CD8-positive, alpha-beta memory T cell (primary cell): ENCODE measurements at regions not wholly inside any gene's neighbourhood (a gene's known extent, or its start where the extent isn't known, plus 50 kb on each side); places are given as distances from the start of the nearest gene placed in this dataset.

ENCODE experiments used
- CTCF ChIA-PET: fragments of 350-600 bp; sonication (Branson Sonifier 250); formaldehyde crosslinking; loops from one replicate; lab custom pipeline; 2021; ENCODE audit warnings: antibody characterized with exemption; lab: Charles Lee
- POLR2A ChIA-PET: fragments of 350-600 bp; sonication (Branson Sonifier 250); formaldehyde crosslinking; loops from one replicate; lab custom pipeline; 2021; ENCODE audit warnings: antibody characterized with exemption; lab: Charles Lee
- DNase-seq, 5 donors: peaks; one replicate each; pipeline versions ENCODE4 v3.0.0 to v3.0.0-alpha.2; 2020 to 2022; ENCODE audit warnings: mixed read lengths in 1 of 5
- H3K27ac ChIP-seq: one replicate; pipeline ENCODE4 v1.7.0; 2013; ENCODE audit warnings: low read depth, mild to moderate bottlenecking, low read length, moderate library complexity
- H3K27me3 ChIP-seq: 2 replicates; pipeline ENCODE4 v1.7.0; 2013; ENCODE audit warnings: low read length, mild to moderate bottlenecking; ENCODE audit not compliant: insufficient read depth, poor library complexity, severe bottlenecking
- H3K36me3 ChIP-seq: 2 replicates; pipeline ENCODE4 v1.7.0; 2013; ENCODE audit warnings: mild to moderate bottlenecking, low read length, moderate library complexity; ENCODE audit not compliant: insufficient read depth
- H3K4me1 ChIP-seq: 2 replicates; pipeline ENCODE4 v1.7.0; 2013; ENCODE audit warnings: mild to moderate bottlenecking, low read length, moderate library complexity; ENCODE audit not compliant: insufficient read depth
- H3K4me3 ChIP-seq: 2 replicates; pipeline ENCODE4 v1.7.0; 2013; ENCODE audit warnings: mild to moderate bottlenecking, low read length
- H3K9me3 ChIP-seq: 2 replicates; pipeline ENCODE4 v1.7.0; 2013; ENCODE audit warnings: mild to moderate bottlenecking, low read length
- H3K27ac Mint-ChIP-seq, 8 donors: one replicate each; pipeline ENCODE4 v1.8.0; 2020 to 2021; ENCODE audit warnings: mixed read lengths in 8 of 8, mild to moderate bottlenecking in 6 of 8, inconsistent platforms in 3 of 8, moderate library complexity in 3 of 8
- H3K27me3 Mint-ChIP-seq, 2 donors: one replicate each; pipeline ENCODE4 v1.8.0; 2020 to 2021; ENCODE audit warnings: mixed read lengths in 2 of 2, mild to moderate bottlenecking in 1 of 2, moderate library complexity in 1 of 2
- H3K36me3 Mint-ChIP-seq, 3 donors: one replicate each; pipeline ENCODE4 v1.8.0; 2020 to 2021; ENCODE audit warnings: mixed read lengths in 3 of 3, inconsistent platforms in 1 of 3, mild to moderate bottlenecking in 1 of 3
- H3K4me1 Mint-ChIP-seq, 3 donors: one replicate each; pipeline ENCODE4 v1.8.0; 2020 to 2021; ENCODE audit warnings: mixed read lengths in 3 of 3, inconsistent platforms in 1 of 3, mild to moderate bottlenecking in 1 of 3
- H3K4me3 Mint-ChIP-seq, 7 donors: one replicate each; pipeline ENCODE4 v1.8.0; 2020 to 2021; ENCODE audit warnings: mixed read lengths in 7 of 7, mild to moderate bottlenecking in 6 of 7, moderate library complexity in 4 of 7, inconsistent platforms in 2 of 7
- H3K9me3 Mint-ChIP-seq, 5 donors: one replicate each; pipeline ENCODE4 v1.8.0; 2020 to 2022; ENCODE audit warnings: mixed read lengths in 5 of 5, mild to moderate bottlenecking in 3 of 5, moderate library complexity in 2 of 5, inconsistent platforms in 1 of 5

DNA sequence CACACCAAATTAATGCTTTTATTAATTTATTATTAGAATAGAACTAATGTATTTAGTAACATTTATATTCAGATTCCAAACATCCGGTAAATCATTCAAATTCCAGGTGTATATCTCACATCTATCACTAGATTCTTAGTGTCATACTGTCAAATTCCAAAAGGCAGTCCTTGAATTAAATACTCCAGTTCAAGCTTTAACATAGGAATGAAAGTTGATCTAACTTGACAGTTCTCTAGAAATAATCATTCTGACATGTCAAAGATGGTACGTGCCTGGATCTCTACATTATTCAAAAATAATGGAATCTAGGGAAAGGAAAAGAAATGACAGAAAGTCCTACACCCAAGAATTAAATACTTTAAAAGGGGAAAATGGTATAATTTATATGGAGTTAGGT lies 1161.5 kb downstream of the PCDH9 start:
- Histone ChIP-seq H3K27ac (no peak overlapping the region), H3K4me3 (no peak overlapping the region), H3K9me3 (no peaks in the 10 kb centered on the region), H3K4me1 (no peaks in the 10 kb centered on the region), H3K36me3 (no peaks in the 10 kb centered on the region), H3K27me3 (no peaks in the 10 kb centered on the region)
- Mint-ChIP-seq H3K36me3 (no peaks in the 10 kb centered on the region), H3K4me1 (no peaks in the 10 kb centered on the region), H3K4me3 (no peak overlapping the region), H3K27ac (no peak overlapping the region), H3K27me3 (no peaks in the 10 kb centered on the region), H3K9me3 (peaks cover 3 to 17% (median 13%) of the 10 kb centered on the region in 5 donors)
- POLR2A ChIA-PET = no interaction called here
- DNase-seq = no peak
- CTCF ChIA-PET = no interaction called here

DNA sequence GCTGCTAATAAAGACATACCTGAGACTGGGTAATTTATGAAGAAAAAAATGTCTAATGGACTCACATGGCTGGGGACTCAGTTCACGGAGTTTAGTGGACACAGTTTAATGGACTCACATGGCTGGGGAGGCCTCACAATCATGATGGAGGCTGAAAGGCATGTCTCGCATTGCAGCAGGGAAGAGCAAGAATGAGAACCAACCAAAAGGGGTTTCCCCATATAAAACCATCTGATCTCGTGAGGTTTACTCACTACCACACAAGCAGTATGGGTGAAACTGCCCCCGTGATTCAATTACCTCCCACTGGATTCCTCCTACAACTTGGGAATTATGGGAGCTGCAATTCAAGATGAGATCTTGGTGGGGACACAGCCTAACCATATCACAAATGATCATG lies 1181.2 kb downstream of the PCDH9 start:
- CTCF ChIA-PET = no interaction called here
- Mint-ChIP-seq H3K36me3 (peaks cover 0 to 3% (median 0%) of the 10 kb centered on the region in 3 donors), H3K4me3 (no peak overlapping the region), H3K4me1 (no peaks in the 10 kb centered on the region), H3K27ac (no peak overlapping the region), H3K27me3 (no peaks in the 10 kb centered on the region), H3K9me3 (peaks cover 7 to 29% (median 13%) of the 10 kb centered on the region in 5 donors)
- DNase-seq = no peak
- H3K9me3 ChIP-seq = no peaks in the 10 kb centered on the region
- H3K27me3 ChIP-seq = no peaks in the 10 kb centered on the region
- H3K4me1 ChIP-seq = no peaks in the 10 kb centered on the region
- no peak overlapping the region for H3K27ac ChIP-seq
- no peak overlapping the region for H3K4me3 ChIP-seq
- POLR2A ChIA-PET = no interaction called here
- H3K36me3 ChIP-seq = no peaks in the 10 kb centered on the region

DNA sequence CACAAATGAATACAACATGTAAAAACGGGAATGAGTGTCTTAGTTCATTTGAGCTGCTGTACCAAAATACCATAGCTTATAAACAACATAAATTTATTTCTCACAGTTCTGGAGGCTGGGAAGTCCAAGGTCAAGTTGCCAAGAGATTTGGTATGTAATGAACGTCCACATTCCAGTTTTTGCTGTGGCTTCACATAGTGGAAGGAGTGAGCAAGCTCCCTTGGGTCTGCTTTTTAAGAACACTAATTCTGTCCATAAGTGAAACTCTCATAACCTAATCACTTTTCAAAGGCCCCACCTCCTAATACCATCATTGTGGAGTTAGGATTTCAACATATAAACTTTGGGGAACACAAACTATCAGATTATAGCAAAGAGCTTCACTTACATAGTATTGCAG lies 1189.6 kb downstream of the PCDH9 start:
- no peak overlapping the region for H3K4me3 Mint-ChIP-seq
- peaks cover 0 to 22% (median 5%) of the 10 kb centered on the region in 5 donors for H3K9me3 Mint-ChIP-seq
- H3K36me3 ChIP-seq = no peaks in the 10 kb centered on the region
- ChIA-PET POLR2A (no interaction called here), CTCF (no interaction called here)
- no peak overlapping the region for H3K4me3 ChIP-seq
- H3K27me3 Mint-ChIP-seq = no peaks in the 10 kb centered on the region
- H3K27ac ChIP-seq = no peak overlapping the region
- H3K27me3 ChIP-seq = no peaks in the 10 kb centered on the region
- H3K9me3 ChIP-seq = no peaks in the 10 kb centered on the region
- no peaks in the 10 kb centered on the region for H3K4me1 Mint-ChIP-seq
- no peak for DNase-seq
- no peak overlapping the region for H3K27ac Mint-ChIP-seq
- H3K36me3 Mint-ChIP-seq = no peaks in the 10 kb centered on the region
- no peaks in the 10 kb centered on the region for H3K4me1 ChIP-seq

DNA sequence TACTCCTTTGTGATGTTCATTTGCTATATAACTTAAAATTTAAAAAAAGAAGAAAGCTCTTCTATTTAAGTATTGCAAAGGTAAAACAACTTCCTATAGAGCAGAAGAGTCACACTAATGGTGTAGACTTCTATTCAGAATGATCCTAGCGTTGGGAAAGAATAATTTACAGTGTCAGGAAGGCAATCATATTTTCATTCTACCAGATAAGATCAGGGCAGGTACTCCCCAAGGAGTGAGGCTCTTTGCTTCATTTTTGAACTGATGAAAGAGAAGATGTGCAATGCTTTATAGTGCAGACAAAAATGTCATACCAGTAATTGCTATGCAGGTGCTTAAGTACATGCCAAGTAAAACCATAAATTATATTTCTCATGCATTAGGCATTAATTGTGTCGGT lies 1193.0 kb downstream of the PCDH9 start:
- H3K27me3 Mint-ChIP-seq = peaks cover 0 to 2% of the 10 kb centered on the region in 2 donors

DNA sequence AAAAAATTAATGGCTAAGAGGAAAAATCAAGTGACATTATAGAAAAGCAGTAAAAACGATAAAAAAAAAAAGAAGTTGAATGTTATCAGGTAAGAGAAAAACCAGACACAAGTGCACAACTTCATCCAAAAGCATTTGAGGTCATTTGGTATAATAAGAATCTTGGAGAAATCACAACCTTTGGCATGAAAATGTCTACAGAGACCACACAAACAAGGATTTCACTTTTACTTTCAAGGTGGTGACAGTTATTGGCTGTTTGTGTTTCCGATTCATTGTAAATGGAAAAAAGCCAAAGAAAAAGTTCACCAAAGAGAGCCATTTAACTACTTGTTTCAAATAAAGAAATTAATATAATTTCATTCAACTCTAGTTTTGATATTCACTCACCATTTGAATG lies 1193.5 kb downstream of the PCDH9 start:
- Mint-ChIP-seq H3K4me1 (no peaks in the 10 kb centered on the region), H3K9me3 (peaks cover 0 to 18% (median 6%) of the 10 kb centered on the region in 5 donors), H3K36me3 (no peaks in the 10 kb centered on the region), H3K4me3 (no peak overlapping the region), H3K27me3 (peaks cover 0 to 2% of the 10 kb centered on the region in 2 donors), H3K27ac (no peak overlapping the region)
- Histone ChIP-seq H3K27ac (no peak overlapping the region), H3K4me3 (no peak overlapping the region), H3K4me1 (no peaks in the 10 kb centered on the region), H3K9me3 (no peaks in the 10 kb centered on the region), H3K27me3 (no peaks in the 10 kb centered on the region), H3K36me3 (no peaks in the 10 kb centered on the region)
- POLR2A ChIA-PET = no interaction called here
- CTCF ChIA-PET = no interaction called here
- DNase-seq = no peak

More for the DNA sequence above, 1193.0 kb downstream of the PCDH9 start:
- H3K27me3 ChIP-seq = no peaks in the 10 kb centered on the region
- H3K36me3 Mint-ChIP-seq = no peaks in the 10 kb centered on the region
- no peak overlapping the region for H3K27ac Mint-ChIP-seq
- no peaks in the 10 kb centered on the region for H3K4me1 ChIP-seq
- H3K4me3 Mint-ChIP-seq = no peak overlapping the region
- no peak for DNase-seq
- H3K27ac ChIP-seq = no peak overlapping the region
- no peak overlapping the region for H3K4me3 ChIP-seq
- no peaks in the 10 kb centered on the region for H3K4me1 Mint-ChIP-seq
- no peaks in the 10 kb centered on the region for H3K36me3 ChIP-seq
- ChIA-PET CTCF (no interaction called here), POLR2A (no interaction called here)
- H3K9me3 ChIP-seq = no peaks in the 10 kb centered on the region
- H3K9me3 Mint-ChIP-seq = peaks cover 0 to 18% (median 6%) of the 10 kb centered on the region in 5 donors

DNA sequence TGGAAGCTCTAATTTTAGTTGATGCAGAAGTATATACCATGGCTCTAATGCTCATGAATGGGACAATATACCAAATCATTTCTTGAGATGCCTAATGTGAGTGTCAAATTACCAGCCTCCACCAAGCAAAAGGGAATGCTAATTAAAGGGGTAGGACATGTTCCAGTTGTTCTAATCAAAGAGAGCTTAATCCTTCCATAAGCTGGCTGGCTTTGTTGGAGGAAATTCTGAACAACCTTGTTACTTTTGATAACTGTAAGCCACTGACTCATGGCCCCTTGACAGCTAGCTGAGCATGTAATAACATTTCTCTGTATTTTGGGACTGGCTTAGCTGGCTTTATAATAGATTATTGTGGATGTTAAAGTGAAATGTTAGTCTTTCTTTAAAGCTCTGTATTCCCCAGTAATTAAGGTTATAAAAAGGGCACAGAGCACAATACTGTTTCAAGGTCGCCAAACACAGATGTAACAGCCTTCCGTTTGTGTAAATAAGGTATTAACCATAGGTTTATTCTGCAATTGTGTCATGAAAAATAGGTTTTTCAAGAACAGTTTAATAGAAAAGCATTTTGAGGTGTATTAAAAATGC lies 1194.0 kb downstream of the PCDH9 start:
- Mint-ChIP-seq H3K36me3 (no peaks in the 10 kb centered on the region), H3K9me3 (peaks cover 0 to 17% (median 6%) of the 10 kb centered on the region in 5 donors), H3K4me1 (no peaks in the 10 kb centered on the region), H3K27me3 (peaks cover 0 to 2% of the 10 kb centered on the region in 2 donors), H3K27ac (no peak overlapping the region), H3K4me3 (no peak overlapping the region)
- Histone ChIP-seq H3K36me3 (no peaks in the 10 kb centered on the region), H3K4me3 (no peak overlapping the region), H3K4me1 (no peaks in the 10 kb centered on the region), H3K27ac (no peak overlapping the region), H3K9me3 (no peaks in the 10 kb centered on the region), H3K27me3 (no peaks in the 10 kb centered on the region)
- DNase-seq = no peak
- ChIA-PET POLR2A (no interaction called here), CTCF (no interaction called here)

DNA sequence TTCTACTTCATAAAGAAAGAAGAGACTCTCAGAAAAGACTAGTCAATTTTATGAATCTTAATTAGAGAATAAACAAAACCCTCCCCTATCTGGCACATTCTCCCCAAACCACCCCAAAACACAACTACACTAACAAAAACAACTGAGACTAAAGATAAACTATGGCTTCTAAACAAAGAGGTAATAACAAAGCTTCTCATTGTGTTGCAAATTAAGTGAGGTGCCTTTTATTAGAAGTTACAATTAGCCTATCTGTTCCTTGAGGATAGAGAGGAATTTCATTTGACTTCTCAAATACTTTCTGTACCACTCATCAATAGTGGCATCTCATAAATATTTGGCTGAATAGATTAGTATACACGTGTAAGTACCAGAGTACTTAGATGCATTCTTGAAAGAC lies 1196.2 kb downstream of the PCDH9 start:
- CTCF ChIA-PET = no interaction called here
- no peak overlapping the region for H3K27ac Mint-ChIP-seq
- H3K27me3 Mint-ChIP-seq = peaks cover 0 to 2% of the 10 kb centered on the region in 2 donors
- POLR2A ChIA-PET = no interaction called here
- H3K9me3 Mint-ChIP-seq = peaks cover 0 to 18% (median 6%) of the 10 kb centered on the region in 5 donors
- no peak overlapping the region for H3K4me3 ChIP-seq
- no peak for DNase-seq
- H3K9me3 ChIP-seq = no peaks in the 10 kb centered on the region
- H3K27me3 ChIP-seq = no peaks in the 10 kb centered on the region
- H3K4me3 Mint-ChIP-seq = no peak overlapping the region
- H3K4me1 Mint-ChIP-seq = no peaks in the 10 kb centered on the region
- H3K36me3 ChIP-seq = no peaks in the 10 kb centered on the region
- H3K27ac ChIP-seq = no peak overlapping the region
- H3K36me3 Mint-ChIP-seq = no peaks in the 10 kb centered on the region
- H3K4me1 ChIP-seq = no peaks in the 10 kb centered on the region

DNA sequence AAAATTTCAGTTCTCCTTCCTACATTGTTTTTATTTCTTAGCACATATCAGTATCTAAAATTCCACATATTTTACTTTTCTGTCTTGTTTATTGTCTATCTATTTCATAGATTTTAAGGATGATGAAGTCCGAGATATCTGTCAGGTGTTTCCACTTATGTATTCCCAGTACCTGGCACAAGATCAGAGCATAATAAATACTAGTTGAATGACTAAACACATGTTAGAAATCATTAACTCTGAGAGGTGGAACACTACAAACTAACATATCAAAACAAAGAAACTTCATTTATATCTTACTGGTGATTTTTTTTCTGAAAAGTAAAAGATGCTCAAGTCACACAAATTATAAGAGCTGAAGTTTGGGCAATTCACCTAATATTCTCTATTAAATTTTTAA lies 1208.3 kb downstream of the PCDH9 start:
- Histone ChIP-seq H3K27me3 (no peaks in the 10 kb centered on the region), H3K27ac (no peak overlapping the region), H3K36me3 (no peaks in the 10 kb centered on the region), H3K4me3 (no peak overlapping the region), H3K9me3 (peaks cover 3% of the 10 kb centered on the region), H3K4me1 (no peaks in the 10 kb centered on the region)
- CTCF ChIA-PET = no interaction called here
- Mint-ChIP-seq H3K4me3 (no peak overlapping the region), H3K4me1 (no peaks in the 10 kb centered on the region), H3K27ac (no peak overlapping the region), H3K27me3 (no peaks in the 10 kb centered on the region), H3K36me3 (no peaks in the 10 kb centered on the region), H3K9me3 (peaks cover 0 to 9% (median 3%) of the 10 kb centered on the region in 5 donors)
- DNase-seq = no peak
- POLR2A ChIA-PET = no interaction called here
